Liver (tissue), 3 donors: ENCODE measurements at regions not wholly inside any gene's neighbourhood (a gene's known extent, or its start where the extent isn't known, plus 50 kb on each side); places are given as distances from the start of the nearest gene placed in this dataset.

ENCODE experiments used
- ATF3 ChIP-seq: IDR thresholded peaks from 2 replicates; pipeline ENCODE4 v1.6.1; 2016; ENCODE audit warnings: antibody characterized with exemption
- CTCF ChIP-seq: fragments of 150-350 bp; IDR thresholded peaks from 2 replicates; pipeline ENCODE4 v1.5.1; 2017; ENCODE audit warnings: improper control_type of control experiment, low read depth, low read length; ENCODE audit not compliant: missing input control
- FOXA2 ChIP-seq: IDR thresholded peaks from 2 replicates; pipeline ENCODE4 v1.6.1; 2016; ENCODE audit warnings: antibody characterized with exemption
- GABPA ChIP-seq, 2 donors: IDR thresholded peaks in 1 of 2; conservative IDR thresholded peaks in 1 of 2; 2 replicates each; pipeline ENCODE4 v1.6.1; 2016; ENCODE audit warnings: antibody characterized with exemption in 2 of 2, mild to moderate bottlenecking in 1 of 2, moderate library complexity in 1 of 2
- JUND ChIP-seq, 2 donors: IDR thresholded peaks; 2 replicates each; pipeline ENCODE4 v1.6.1; 2016; ENCODE audit warnings: antibody characterized with exemption in 2 of 2
- MAX ChIP-seq: IDR thresholded peaks from 2 replicates; pipeline ENCODE4 v1.6.1; 2016; ENCODE audit warnings: antibody characterized with exemption
- RAD21 ChIP-seq, 2 donors: IDR thresholded peaks; 2 replicates each; pipeline ENCODE4 v1.6.1; 2016; ENCODE audit warnings: antibody characterized with exemption in 2 of 2, mild to moderate bottlenecking in 2 of 2
- TAF1 ChIP-seq: conservative IDR thresholded peaks from 2 replicates; pipeline ENCODE4 v1.6.1; 2016; ENCODE audit warnings: antibody characterized with exemption, mild to moderate bottlenecking
- ZBTB33 ChIP-seq: IDR thresholded peaks from 2 replicates; pipeline ENCODE4 v1.6.1; 2016; ENCODE audit warnings: antibody characterized with exemption
- donor health status: healthy.
- donor health status: healthy.

- TF ChIP-seq CTCF (no peak), ZBTB33 (no peak), ATF3 (no peak), MAX (no peak), FOXA2 (no peak), TAF1 (no peak), GABPA (IDR thresholded peaks at IDR 0.05 in 1 of 2, conservative IDR thresholded peaks at IDR 0.05 in 1 of 2) (no peak), JUND (IDR thresholded peaks at IDR 0.05) (no peak), RAD21 (IDR thresholded peaks at IDR 0.05) (no peak)
Measured at GRCh38 chr16:7765079-7765550, 432.5 kb downstream of the RBFOX1 start.
